K562 (cell line): ENCODE measurements at regions not wholly inside any gene's neighbourhood (a gene's known extent, or its start where the extent isn't known, plus 50 kb on each side); places are given as distances from the start of the nearest gene placed in this dataset.

ENCODE experiments used
- ATAC-seq: fragments of 200-7000 bp; cut with Tn5 transposase; 3 replicates; pipeline ENCODE4 v1.9.1; 2020; ENCODE audit warnings: moderate library complexity
- BruUV-seq: library from RNA; stranded (reverse); fragments of 400-500 nt; replicated peaks from 2 replicates; lab custom pipeline; 2021; lab: Mats Ljungman, UMichigan
- CTCF ChIA-PET: fragments of 300-600 bp; formaldehyde crosslinking; extraction: SDS; loops from one replicate; lab custom pipeline; 2021; ENCODE audit warnings: low intra/inter-chr PET ratio; lab: Yijun Ruan, JAX
- POLR2A ChIA-PET: fragments of 300-600, 350-650 bp; sonication (Branson Sonifier 250); formaldehyde crosslinking; extraction: SDS; loops from one replicate; lab custom pipeline; 2021; ENCODE audit warnings: antibody characterized with exemption, inconsistent platforms; lab: Yijun Ruan, JAX
- DNase-seq, 4 experiments: peaks; one replicate each; pipeline versions ENCODE4 v3.0.0 to v3.0.0-alpha.2; 2011 to 2018; ENCODE audit warnings: low spot score in 3 of 4, mixed read lengths in 3 of 4; ENCODE audit errors: extremely low read depth in 1 of 4
- FAIRE-seq: peaks from 2 replicates; lab custom pipeline; 2011; peaks lifted over from hg19 to GRCh38; lab: Jason Lieb, UNC
- H2AFZ ChIP-seq: 2 replicates; pipeline ENCODE4 v1.6.0; 2011; ENCODE audit warnings: low read depth, low read length, control low read depth, inconsistent platforms
- H3K27ac ChIP-seq: fragments of 200-600 bp; 3 replicates; pipeline ENCODE4 v1.8.0; 2011; ENCODE audit warnings: low read depth, mild to moderate bottlenecking, control low read depth, inconsistent platforms, low read length, moderate library complexity, mixed read lengths; ENCODE audit errors: extremely low read depth
- H3K27me3 ChIP-seq, 2 experiments: fragments of 300-600 bp in 1 of 2; 2 replicates in 1 of 2; 3 replicates in 1 of 2; pipeline versions ENCODE4 v1.6.0 to v1.8.0; 2011; ENCODE audit warnings: inconsistent platforms in 2 of 2, low read length in 2 of 2, mild to moderate bottlenecking in 1 of 2, mixed read lengths in 1 of 2, moderate library complexity in 1 of 2; ENCODE audit not compliant: control insufficient read depth in 2 of 2, insufficient read depth in 2 of 2
- H3K36me3 ChIP-seq: fragments of 300-600 bp; 3 replicates; pipeline ENCODE4 v1.8.0; 2011; ENCODE audit warnings: mild to moderate bottlenecking, low read length, inconsistent platforms; ENCODE audit not compliant: control insufficient read depth, insufficient read depth
- H3K4me1 ChIP-seq, 2 experiments: fragments of 200-600 bp in 1 of 2; replicated peaks in 1 of 2; 2 replicates in 1 of 2; 3 replicates in 1 of 2; pipeline versions ENCODE4 v1.5.1 to v1.8.0; 2011; ENCODE audit warnings: inconsistent platforms in 2 of 2, low read length in 2 of 2, mild to moderate bottlenecking in 1 of 2, mixed read lengths in 1 of 2, moderate library complexity in 1 of 2; ENCODE audit not compliant: control insufficient read depth in 2 of 2, insufficient read depth in 2 of 2
- H3K4me2 ChIP-seq: 2 replicates; pipeline ENCODE4 v1.6.1; 2011; ENCODE audit warnings: low read length, control low read depth, inconsistent platforms, mixed read lengths; ENCODE audit not compliant: insufficient read depth
- H3K4me3 ChIP-seq: fragments of 200-600 bp; sonication (generic), shearing (Covaris generic); 2 replicates; pipeline ENCODE4 v1.5.1; 2016; ENCODE audit warnings: control low read depth, inconsistent platforms
- H3K79me2 ChIP-seq: fragments of 200-600 bp; 3 replicates; pipeline ENCODE4 v1.8.0; 2011; ENCODE audit warnings: low read length, inconsistent platforms; ENCODE audit not compliant: control insufficient read depth, insufficient read depth
- H3K9ac ChIP-seq, 2 experiments: 2 replicates each; pipeline versions ENCODE4 v1.6.0 to v1.6.1; 2011; ENCODE audit warnings: low read depth in 2 of 2, low read length in 2 of 2, control low read depth in 1 of 2, inconsistent platforms in 1 of 2, mild to moderate bottlenecking in 1 of 2, mixed read lengths in 1 of 2; ENCODE audit not compliant: insufficient read depth in 1 of 2
- H3K9me1 ChIP-seq: one replicate; pipeline ENCODE4 v1.6.0; 2011; ENCODE audit warnings: inconsistent platforms, mild to moderate bottlenecking, low read length, moderate library complexity; ENCODE audit not compliant: control insufficient read depth, insufficient read depth
- H3K9me3 ChIP-seq: replicated peaks from 2 replicates; pipeline ENCODE4 v1.5.1; 2011; ENCODE audit warnings: low read depth, low read length, inconsistent platforms; ENCODE audit not compliant: control insufficient read depth, insufficient read depth
- H4K20me1 ChIP-seq: replicated peaks from 2 replicates; pipeline ENCODE4 v1.6.1; 2011; ENCODE audit warnings: low read length, inconsistent platforms, mixed read lengths; ENCODE audit not compliant: control insufficient read depth, insufficient read depth
- CCAR2 ChIP-seq: fragments of 200-400 bp; formaldehyde crosslinking; IDR thresholded peaks from 2 replicates; pipeline ENCODE4 v1.6.1; 2017; ENCODE audit warnings: mild to moderate bottlenecking, low read depth, low read length
- DNMT1 ChIP-seq: fragments of 450-650 bp; IDR thresholded peaks from 2 replicates; pipeline ENCODE4 v1.6.1; 2016; ENCODE audit warnings: antibody characterized with exemption, mild to moderate bottlenecking
- E2F3 ChIP-seq: fragments of 250-450 bp; sonication (Bioruptor Pico); IDR thresholded peaks from 2 replicates; pipeline ENCODE4 v1.4.0; 2020; ENCODE audit warnings: mild to moderate bottlenecking
- HCFC1 ChIP-seq: IDR thresholded peaks from 2 replicates; pipeline ENCODE4 v1.6.1; 2012; ENCODE audit warnings: low read depth, low read length, improper control_type of control experiment
- HSF4 ChIP-seq: fragments of 250-450 bp; sonication (Bioruptor Pico); IDR thresholded peaks from 2 replicates; pipeline ENCODE4 v2.1.2; 2022; ENCODE audit warnings: mild to moderate bottlenecking, moderate library complexity, borderline replicate concordance
- TGIF2 ChIP-seq: sonication (generic); formaldehyde crosslinking; IDR thresholded peaks from 2 replicates; pipeline ENCODE4 v1.8.1; 2022; ENCODE audit warnings: mild to moderate bottlenecking, missing genetic modification reagents, moderate library complexity
- WGBS: fragments of 100-300 bp; shearing (Covaris generic); methylation state at CpG from one replicate; pipeline ENCODE4 v1.1.6; 2016; ENCODE audit warnings: low coverage, mixed read lengths; ENCODE audit not compliant: insufficient coverage; ENCODE audit errors: missing lambda C conversion rate; 5-methylcytosine and 5-hydroxymethylcytosine counted together
- in situ Hi-C: fragments of 300-500 bp; cut with MboI; formaldehyde crosslinking; loops from 4 replicates; pipeline ENCODE4 v1.15.0; 2018; ENCODE audit warnings: inconsistent platforms, mixed read lengths
- intact Hi-C: fragments of 100-400 bp; cut with micrococcal nuclease; formaldehyde crosslinking; loops from 2 replicates; pipeline ENCODE4 v1.14.2; 2022
- TF ChIP-seq, protein P1 (sequence below): IDR thresholded peaks from 2 replicates; pipeline ENCODE4 v1.6.1; 2016; ENCODE audit warnings: missing genetic modification characterization, missing compliant biosample characterization

GRCh38 chr15:31597466-31597865 lies 270.8 kb downstream of the KLF13 start:
- H3K79me2 ChIP-seq, result no peaks in the 10 kb centered on the region
- H3K4me1 ChIP-seq, result no peaks in the 10 kb centered on the region; a peak in 1 of 5 replicates
- no peak overlapping the region for H3K9ac ChIP-seq
- H3K9me3 ChIP-seq, result no peaks in the 10 kb centered on the region
- FAIRE-seq (no peak), ATAC-seq (no peak), DNase-seq (no peak)
- TF ChIP-seq CCAR2, result no peak
- no peak for TF ChIP-seq TGIF2 (CRISPR knock-in tag)
- no peak for TF ChIP-seq HCFC1
- no peak for TF ChIP-seq HSF4
- TF ChIP-seq, protein P1, sequence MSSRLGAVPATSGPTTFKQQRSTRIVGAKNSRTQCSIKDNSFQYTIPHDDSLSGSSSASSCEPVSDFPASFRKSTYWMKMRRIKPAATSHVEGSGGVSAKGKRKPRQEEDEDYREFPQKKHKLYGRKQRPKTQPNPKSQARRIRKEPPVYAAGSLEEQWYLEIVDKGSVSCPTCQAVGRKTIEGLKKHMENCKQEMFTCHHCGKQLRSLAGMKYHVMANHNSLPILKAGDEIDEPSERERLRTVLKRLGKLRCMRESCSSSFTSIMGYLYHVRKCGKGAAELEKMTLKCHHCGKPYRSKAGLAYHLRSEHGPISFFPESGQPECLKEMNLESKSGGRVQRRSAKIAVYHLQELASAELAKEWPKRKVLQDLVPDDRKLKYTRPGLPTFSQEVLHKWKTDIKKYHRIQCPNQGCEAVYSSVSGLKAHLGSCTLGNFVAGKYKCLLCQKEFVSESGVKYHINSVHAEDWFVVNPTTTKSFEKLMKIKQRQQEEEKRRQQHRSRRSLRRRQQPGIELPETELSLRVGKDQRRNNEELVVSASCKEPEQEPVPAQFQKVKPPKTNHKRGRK, result no peak
- TF ChIP-seq DNMT1, result no peak
- TF ChIP-seq E2F3 (CRISPR knock-in tag), result no peak
- no peak overlapping the region for H2AFZ ChIP-seq
- no TSS peak for BruUV-seq
- ChIA-PET CTCF (no interaction called here), POLR2A (no interaction called here)
- intact Hi-C loops, result no loop called here
- no peaks in the 10 kb centered on the region for H4K20me1 ChIP-seq
- no peaks in the 10 kb centered on the region for H3K36me3 ChIP-seq
- H3K27ac ChIP-seq, result no peak overlapping the region
- H3K9me1 ChIP-seq, result no peaks in the 10 kb centered on the region
- 17% methylated on average over 1 of the region's 1 CpG for WGBS
- no peak overlapping the region for H3K4me3 ChIP-seq
- H3K27me3 ChIP-seq, result peaks cover 0 to 8% of the 10 kb centered on the region in 2 experiments; a peak in 2 of 5 replicates
- in situ Hi-C loops, result no loop called here
- H3K4me2 ChIP-seq, result no peak overlapping the region
